Right lung (tissue), 2 donors: ENCODE measurements at regions not wholly inside any gene's neighbourhood (a gene's known extent, or its start where the extent isn't known, plus 50 kb on each side); places are given as distances from the start of the nearest gene placed in this dataset.
A peak's percentile ranks its signal among the peaks of the same experiment; 100 is the strongest.

Experiments used
- DNase-seq, 2 donors: peaks; one replicate each; pipeline ENCODE4 v3.0.0-alpha.2; 2013

DNA sequence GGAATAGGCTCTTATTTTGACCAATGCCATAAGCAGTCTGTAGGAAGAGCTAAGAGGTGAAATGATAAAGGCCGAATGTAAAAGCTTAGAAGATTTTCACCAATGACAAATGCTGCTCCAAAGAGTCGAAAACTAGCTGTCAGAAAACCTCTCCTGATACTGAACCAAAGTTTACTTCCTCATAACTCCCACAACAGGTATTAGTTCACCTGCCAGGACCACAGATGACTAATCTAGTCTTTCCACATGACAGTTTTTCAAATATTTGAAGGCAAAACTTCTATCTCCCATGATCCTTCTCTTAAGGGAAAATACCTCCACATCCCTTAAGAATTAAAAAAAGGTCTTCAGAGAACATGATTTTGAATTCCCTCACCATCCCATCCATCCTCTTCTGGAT, 473.2 kb upstream of the SPHKAP start:
- DNase-seq: no peak

DNA sequence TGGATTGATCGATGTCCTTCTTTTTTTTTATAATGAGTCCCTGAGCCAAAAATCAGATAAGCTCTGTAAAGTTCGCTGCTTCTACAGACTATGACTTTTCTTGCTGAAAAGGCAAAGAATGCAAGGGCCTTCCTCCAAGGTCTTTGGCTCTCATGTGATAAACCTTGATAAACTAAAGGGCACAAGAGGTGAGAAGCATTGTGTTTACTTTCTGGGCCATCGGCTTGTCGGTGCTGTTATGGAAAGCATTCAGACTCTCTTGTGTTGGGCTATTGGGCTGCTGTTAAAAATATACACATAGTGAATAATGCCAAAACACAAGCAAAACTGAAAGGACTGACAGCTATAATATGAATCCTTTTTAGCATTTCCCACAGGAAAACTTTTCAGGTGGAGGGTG, 472.4 kb upstream of the SPHKAP start:
- no peak for DNase-seq

DNA sequence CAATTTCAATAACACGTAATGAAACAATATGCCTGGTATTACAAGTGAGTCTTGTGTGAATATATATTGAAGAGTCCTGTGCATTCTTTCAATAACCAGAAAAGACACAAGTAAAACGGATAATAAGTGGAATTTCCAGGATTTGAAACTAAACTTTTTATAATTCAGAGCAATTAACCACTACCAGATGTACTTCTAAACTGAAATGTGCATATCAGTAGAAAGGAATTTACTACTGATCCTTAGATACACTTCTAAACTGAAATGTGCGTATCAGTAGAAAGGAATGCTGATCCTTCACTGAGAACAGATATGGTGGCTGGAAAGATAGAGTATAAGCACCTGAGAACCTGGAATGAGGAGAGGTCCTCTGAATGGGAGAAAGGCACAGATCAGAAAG, 470.9 kb upstream of the SPHKAP start:
- DNase-seq: no peak

DNA sequence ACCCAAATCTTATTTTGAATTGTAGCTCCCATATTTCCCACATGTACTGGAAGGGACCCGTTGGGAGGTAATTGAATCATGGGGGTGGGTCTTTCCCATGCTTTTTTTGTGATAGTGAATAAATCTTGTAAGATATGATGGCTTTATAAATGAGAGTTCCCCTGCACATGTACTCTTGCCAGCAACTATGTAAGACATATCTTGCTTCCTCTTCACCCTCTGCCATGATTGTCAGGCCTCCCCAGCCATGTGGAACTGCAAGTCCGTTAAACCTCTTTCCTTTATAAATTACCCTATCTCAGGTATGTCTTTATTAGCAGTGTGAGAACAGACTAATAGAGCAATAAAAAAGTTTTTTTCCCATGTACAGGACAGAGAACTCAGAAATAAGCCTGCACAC, 468.4 kb upstream of the SPHKAP start:
- DNase-seq: no peak

DNA sequence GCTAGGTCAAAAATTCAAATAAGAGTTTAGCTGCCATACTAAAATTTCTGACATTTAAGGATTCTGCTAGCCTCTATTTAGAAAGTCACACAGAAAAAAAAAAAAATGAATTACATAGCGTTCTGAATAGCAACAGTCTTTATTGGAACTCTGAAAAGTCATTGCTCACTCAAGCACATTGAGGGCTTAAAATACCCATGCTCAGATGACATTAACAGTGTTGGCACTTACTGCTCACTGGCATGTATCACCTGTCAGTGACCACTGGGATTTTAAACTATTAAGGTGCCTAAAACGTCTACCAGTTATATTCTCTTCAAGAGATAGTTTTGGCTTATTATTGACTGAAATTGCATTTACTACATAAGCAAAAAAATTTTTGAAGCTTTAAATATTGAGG, 468.0 kb upstream of the SPHKAP start:
- no peak for DNase-seq

DNA sequence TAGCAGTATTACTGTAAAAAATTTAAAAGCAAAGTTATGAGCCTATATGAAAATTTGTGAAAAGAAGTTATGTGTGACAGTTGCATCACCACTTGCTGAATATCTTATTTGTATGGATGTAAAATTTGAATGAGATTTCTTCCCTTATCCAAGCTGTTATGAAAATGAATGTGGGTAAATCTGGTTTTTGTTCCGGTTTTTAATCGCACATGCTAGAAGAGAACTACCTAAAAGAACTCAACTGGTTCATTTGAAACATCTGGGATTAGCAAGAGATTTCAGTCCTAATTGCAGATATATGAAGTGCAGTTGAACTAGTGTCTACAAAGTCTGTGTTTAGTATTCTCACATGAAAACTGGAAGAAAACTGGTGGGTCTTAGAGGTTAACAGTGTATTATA, 467.1 kb upstream of the SPHKAP start:
- DNase-seq: no peak

DNA sequence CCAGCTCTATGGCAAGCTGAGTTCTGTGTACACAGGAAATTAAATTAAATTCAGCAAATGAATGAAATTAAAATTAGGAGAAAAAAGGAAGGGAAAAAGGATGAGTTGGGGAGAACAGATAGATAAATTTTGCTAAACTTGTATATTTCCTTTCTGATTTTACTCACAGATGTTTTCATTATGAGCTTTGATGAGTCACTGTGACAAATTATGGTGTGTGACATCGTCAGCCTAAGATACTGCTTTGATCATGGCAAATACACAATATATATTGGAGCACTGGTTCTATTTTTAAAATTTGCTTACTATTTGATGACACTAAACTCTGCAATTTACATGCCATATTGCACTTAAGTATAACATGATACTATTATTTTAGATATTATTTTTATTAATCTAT, 464.6 kb upstream of the SPHKAP start:
- no peak for DNase-seq

DNA sequence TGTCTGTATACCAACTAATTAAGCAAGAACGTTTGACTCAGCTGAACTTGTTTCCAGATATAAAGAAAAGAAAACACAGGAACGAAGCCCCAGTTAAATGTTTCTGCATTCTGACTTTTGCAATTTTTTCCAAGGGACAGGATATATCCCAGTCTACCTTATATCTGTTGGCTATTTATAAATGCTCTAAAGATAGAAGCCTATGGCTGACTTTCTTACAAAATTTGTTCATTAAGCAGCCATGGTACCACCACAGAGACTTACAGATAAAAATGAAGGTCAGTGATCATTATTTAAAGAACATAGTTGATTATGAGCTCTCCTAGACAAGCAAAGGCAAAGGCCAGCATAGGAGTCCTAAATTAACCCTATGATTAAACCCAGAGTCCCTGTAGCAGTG, 462.7 kb upstream of the SPHKAP start:
- DNase-seq: no peak

DNA sequence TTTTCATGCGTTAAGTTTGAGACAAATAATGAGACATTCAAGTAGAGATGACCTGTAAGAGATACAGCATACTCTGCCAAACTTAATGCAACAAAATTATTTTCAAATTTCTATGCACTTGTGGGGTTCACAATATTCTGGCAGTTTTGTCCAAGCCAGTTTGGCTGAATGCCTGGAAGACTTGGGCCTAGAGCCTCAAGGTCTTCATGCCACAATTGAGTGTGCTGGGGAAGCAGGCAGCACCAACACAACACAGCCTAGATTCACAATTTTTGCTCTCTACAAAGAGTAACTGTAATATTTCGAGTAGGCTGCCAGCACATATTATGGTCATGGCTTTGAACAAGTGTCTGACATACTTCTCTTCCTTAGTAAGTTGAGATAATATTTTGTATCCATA, 461.4 kb upstream of the SPHKAP start:
- no peak for DNase-seq

DNA sequence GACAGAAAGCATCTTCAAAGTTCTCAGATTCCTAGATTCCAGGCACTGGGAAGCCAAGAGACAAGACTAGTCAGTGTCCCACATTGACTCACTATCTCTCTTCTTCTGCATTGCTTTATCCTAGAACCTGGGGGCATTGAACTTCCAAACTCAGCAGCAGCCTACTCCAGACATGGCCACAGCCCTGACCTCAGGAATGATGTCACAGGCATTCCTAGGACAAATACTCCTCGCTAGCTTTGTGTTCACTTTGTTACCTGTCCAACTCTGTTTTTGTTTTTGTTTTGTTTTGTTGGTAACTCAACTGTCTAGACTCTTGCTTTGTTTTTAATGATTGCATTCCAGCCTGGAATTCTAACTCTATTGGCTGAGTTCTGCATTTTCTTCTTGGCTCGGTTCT, 449.3 kb upstream of the SPHKAP start:
- DNase-seq: no peak

DNA sequence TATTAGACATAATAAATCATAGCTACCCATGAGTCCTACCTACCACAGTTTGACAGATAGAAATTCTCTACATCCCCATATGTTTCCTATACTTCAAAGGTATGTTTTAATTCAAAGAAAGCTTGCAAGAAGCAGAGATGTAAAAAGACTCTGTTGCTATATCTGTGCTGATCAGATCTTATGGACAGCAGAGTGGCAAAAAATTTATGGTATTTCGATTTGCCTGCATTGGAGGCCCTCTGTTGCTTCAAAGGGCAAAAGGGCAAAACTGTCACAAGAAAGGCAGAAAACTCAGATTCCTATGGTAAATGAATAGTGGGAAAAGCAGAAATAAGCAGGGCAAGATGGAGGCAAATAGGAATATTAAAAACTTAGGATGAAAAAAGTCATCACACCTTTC, 447.8 kb upstream of the SPHKAP start:
- no peak for DNase-seq

DNA sequence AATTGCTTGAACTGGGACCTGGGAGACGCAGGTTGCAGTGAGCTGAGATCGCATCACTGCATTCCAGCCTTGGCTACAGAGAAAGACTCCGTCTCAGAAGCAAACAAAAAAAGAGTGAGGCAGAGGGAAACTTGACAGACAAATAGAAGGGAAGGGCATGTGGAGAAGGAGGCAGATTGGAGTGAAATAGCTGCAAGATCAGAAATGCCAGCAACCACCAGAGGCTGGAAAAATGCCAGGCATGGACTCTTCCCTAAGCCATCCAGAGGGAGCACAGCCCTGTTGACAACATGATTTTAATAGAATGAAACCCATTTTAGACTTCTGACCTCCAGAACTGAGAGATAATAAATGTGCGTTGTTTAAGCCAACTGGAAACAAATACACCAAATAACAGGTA, 447.2 kb upstream of the SPHKAP start:
- no peak for DNase-seq

DNA sequence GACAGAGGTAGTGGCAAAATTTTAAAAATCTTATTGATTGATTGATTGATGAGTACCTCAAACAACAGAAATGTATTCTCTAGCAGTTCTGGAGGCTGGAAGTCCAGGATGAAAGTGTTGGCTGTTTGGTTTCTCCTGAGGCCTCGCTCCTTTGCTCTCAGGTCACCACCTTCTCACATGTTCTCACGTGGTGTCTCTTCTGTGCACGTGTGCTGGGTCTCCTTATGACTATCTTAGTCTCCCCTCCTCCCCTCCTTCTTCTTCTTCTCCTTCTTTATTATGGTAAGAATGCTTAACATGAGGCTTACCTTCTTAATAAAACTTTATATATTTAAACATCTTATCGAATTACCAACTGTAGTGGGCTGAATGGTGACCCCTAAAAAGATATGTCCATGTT, 446.0 kb upstream of the SPHKAP start:
- no peak for DNase-seq

DNA sequence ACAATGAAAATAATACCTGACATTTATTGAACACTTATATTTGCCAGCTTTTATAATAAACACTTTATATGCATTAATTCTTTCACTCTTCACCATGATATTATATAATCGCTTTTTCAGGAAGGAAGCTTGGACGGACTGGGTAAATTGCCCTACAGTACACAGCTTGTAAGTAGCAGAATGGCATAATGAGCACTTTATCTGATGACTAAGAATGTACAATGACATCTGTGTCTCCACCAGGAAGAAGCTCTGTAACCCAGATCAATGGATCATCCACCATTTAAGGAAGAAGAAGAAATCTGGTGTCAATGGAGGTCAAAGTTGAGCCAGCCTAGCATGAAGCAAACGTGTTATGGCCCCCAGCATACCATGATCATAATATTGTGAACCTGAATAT, 444.0 kb upstream of the SPHKAP start:
- no peak for DNase-seq

DNA sequence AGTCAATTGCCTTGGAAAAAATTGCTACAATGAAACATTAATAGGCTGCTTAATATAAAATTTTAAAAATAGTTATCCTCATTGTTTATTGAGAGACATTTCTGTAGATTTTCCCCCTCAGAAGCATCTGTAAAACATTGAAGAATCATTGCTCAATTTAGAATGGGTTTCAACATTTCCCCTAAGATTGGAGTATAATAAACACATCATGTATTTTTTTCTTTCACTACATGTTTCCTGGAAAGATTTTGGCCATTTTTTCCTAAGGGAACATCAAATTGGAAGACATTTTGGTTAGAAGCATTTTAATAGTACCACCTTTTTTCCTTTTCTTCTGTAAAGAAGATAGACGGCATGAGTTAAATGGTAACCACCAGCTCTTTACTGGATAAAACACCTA, 443.2 kb upstream of the SPHKAP start:
- no peak for DNase-seq

DNA sequence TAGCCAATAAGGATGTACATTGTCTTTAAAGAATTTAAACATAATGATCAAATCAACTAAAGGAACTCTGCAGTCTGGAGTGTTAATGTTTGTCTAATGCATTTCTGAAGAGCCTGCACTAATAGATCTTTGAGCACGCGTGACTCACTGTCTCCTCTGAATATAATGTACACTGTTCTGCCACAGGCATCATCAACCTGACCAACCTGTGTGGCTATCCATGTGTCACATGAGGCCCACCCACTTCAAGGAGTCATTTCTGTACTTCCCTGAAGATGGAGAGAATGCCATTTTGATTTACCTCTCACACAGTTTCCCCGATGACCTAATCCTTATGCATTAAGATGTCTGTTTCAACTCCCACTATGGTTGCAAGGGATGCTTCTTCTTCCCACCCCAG, 434.0 kb upstream of the SPHKAP start:
- DNase-seq: no peak

DNA sequence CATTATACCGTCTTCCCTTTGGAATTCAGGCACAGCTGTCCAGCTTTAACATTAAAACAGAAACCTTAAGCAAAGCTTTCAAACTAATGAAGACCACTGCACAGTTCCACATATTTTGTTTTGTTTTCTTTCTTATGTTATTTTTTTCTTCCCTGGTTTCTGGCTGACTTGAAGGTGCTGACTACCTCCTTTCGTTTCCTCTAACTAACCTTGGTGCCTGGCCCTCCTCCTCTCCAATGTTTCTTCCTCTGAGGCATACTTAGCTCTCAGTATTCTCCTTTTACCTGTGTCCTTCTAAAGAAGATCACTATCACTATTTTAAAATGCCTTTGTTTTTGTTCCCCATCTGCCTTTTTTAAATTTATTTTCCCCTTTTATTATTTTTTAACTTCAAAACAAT, 433.3 kb upstream of the SPHKAP start:
- DNase-seq: no peak

DNA sequence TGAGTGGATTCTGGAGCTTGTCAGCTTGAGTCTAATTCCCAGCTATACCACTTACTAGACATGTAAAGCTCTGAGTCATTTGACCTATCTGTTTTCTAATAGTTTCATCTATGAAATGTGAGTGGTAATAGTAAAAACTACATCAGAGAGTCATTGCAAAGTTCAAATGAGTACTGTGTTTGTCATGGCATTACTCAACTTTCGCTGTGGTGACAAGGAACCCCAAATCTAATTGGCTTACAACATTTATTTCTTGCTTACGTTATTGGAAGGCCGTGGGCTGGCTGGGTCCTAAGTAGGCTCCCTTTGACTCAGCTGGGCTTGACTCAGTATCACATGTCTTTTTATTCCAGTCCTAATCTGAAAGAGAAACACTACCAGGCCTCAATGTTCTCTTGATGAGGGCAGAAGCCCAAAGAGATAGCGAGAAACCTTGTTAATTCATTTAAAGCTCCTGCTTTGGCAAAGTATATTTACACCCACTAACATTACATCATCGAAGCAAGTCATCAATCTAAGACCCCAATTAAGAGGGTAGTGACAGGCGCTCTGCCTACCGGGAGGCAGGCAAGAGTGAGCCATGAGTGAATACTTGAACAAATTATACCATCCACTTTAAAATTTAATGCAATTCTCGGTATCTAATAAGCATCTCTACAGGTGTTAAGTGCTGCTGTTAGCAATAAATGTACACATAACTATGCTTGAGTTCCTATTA, 431.8 kb upstream of the SPHKAP start:
- no peak for DNase-seq

DNA sequence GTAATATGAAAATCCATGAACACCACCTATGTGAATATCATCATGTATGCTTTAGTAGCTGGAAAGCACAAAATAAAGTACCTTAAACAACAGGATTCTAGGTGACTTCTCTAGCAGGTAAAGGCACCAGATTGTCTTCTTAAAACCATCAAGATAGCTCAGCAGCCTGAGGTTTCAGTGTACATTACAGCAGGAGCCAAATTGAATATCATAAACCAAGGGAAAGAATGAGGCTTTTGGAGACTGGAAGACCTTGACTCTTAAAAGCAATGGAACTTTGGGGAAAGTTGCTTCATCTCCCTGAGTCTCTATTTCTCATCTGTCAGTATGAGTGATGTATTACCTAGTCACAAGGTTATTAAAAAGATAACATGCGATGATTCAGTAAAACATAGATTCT, 429.7 kb upstream of the SPHKAP start:
- DNase-seq: no peak

DNA sequence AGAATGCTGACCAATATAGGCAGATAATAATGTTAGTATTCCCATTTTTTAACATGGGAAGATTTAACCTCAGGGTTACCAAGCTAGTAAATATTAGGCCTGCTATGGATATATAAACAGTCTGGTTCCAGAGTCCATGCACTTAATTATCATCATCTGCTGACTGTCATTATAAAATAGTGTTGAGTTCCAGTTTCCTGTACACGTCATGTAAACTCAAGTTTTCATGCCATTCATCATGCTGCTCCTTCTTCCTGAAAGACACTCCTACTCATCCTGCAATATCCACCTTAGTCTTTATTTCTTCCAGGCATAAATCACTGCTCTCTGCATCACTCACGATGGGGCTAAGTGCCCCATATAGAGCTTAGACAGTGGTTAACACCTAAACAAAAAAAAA, 420.8 kb upstream of the SPHKAP start:
- DNase-seq: peak in 1 of 2 donors; percentile 7

DNA sequence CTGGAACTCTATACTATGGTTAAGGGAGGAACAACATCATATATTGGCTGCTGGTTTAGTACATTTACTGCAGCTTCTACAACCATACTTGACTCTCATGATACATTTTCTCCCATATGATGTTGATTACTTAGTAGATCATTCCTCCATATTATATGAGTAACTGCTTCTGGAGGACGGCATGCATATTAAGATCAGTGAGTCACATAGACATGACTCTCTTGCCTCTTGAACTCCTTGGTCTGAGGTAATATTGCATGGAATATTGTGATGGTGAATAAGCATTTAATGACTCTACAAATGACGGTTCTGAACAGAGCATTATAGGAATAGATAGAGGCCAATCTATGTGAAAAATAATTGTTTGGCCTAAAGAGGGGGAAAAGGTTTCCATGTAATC, 418.8 kb upstream of the SPHKAP start:
- no peak for DNase-seq

DNA sequence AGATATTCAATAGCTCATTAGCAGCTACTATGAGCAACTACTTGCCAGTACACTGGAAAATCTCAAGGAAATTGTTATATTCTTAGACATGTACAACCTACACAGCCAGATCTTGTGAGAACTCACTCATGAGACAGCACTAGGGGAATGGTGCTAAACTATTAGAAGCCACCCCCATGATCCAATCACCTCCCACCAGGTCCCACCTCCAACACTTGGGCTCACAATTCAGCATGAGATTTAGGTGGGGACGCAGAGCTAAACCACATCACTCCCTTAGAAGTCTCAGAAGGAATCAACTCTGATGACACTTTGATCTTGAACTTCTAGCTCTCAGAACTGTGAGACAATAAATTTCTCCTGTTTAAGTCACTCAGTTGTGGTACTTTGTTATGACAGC, 418.3 kb upstream of the SPHKAP start:
- no peak for DNase-seq

DNA sequence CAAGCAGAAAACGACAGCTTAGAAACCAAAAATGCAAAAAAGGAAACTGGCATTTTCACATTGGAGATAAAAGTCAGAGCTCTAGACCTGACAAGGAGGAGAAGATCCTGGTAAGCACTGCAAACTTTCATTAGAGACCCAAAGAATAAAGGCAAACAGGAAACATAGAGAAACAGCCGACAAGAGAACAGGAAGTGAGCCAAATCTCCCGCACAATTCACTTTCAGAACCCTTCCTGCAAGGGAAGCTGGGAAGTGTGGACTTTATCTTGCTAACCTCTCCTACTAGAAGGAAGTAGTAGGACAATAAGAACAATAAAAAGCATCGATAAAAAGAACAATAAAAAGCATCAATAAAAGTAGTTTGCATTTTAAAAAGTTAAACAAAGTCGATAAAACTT, 417.8 kb upstream of the SPHKAP start:
- DNase-seq: no peak

DNA sequence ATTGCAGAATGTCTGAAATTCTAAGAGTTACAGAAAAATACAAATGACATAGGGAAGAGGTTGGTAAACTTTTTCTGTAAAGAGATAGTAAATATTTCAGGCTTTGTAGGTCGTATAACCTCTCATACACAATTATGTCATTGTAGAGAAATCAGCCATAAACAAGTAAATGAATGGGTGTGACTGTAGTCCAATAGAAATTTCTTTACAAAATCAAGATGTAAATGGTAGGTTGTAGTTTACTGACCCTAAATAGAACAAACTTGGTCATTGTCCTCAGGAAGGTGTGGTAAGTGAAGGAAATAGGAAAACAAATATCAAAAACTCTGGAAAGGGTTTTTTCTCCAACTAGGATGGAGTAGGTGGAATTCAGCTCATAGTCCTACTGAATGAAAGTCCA, 415.5 kb upstream of the SPHKAP start:
- DNase-seq: no peak

DNA sequence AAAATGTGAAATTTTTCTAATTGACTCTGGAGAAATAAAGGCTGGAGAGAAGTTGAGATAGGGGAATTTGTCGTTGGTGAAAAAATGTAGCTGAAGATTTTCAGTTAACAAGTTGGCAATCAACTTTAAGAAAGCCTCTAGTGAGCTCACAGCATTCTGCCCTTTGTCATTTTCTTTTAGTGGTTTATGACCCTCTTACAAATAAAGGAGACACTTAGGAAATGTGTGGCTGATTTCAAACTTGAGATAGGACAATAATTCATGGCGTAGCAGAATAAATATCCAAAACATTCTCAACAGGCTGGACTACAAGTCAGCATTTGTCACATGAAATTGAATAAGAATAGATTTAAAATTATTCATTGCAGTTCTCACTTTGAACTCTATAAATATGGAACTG, 412.5 kb upstream of the SPHKAP start:
- no peak for DNase-seq
